ENCODE measurements at regions not wholly inside any gene's neighbourhood (a gene's known extent, or its start where the extent isn't known, plus 50 kb on each side); places are given as distances from the start of the nearest gene placed in this dataset.
A peak's percentile ranks its signal among the peaks of the same experiment; 100 is the strongest.
"Not testable (repeated sequence)": the region's sequence is repeated elsewhere in the genome, so short reads cannot be mapped to it uniquely, and the experiment has no call there.

DNA sequence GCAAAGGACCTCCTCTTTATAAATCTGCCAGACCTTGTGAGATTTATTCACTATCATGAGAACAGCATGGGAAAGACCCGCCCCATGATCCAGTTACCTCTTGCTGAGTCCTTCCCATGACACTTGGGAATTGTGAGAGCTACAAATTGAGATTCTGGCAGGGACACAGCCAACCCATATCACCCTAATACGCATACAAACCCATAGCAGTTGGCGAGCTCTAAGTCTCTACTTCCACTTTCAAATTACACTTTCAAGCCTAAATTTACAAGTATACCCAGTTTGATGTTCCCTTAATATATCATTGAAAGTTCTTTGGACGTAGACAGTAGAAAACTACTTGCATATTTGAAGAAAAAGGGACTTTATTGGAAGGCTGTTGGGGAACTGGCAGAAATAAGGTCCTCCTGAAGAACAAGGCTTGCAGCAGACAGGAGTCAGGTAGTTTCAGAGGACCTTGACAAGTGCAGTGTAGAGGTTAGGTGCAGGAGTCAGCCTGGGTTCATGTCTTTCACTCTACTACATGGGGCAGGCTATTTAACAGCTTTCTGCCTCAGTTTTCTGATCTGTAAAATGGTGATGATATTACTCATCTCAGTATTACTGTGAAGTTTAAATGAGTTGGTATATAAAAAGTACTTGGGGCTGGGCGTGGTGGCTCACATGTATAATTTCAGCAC, 107.9 kb upstream of the EEF2KMT start:
- ChIA-PET RAD21 (ENCODE audit: low non-redundant PET in 1 of 2, low total read pairs in 2 of 2, uncharacterized antibody in 2 of 2, unreplicated experiment in 2 of 2) (no interaction called here), POLR2A (no interaction called here), CTCF (no interaction called here)
- H3K4me2 ChIP-seq (ENCODE audit: low read length), result no peak overlapping the region
- H3K27me3 ChIP-seq (ENCODE audit: insufficient read depth, low read length), result no peaks in the 10 kb centered on the region
- H3K4me3 ChIP-seq (replicated peaks in 1 of 2; ENCODE audit: low read depth in 1 of 2, low read length in 2 of 2), result no peak overlapping the region
- no peaks in the 10 kb centered on the region for H3K36me3 ChIP-seq (ENCODE audit: control insufficient read depth in 1 of 2, insufficient read depth in 2 of 2, low read length in 2 of 2)
- H4K20me1 ChIP-seq (ENCODE audit: insufficient read depth), result no peaks in the 10 kb centered on the region
- no peak for TF ChIP-seq FOSL1 (IDR thresholded peaks at IDR 0.05; ENCODE audit: low read depth)
- DNase-seq (ENCODE audit: low read depth, low spot score) (no peak), ATAC-seq (no peak)
- intact Hi-C loops (cut with micrococcal nuclease), result no loop called here
- H3K9me3 ChIP-seq (ENCODE audit: control insufficient read depth in 1 of 2, insufficient read depth in 1 of 2, low read depth in 1 of 2, low read length in 2 of 2), result no peaks in the 10 kb centered on the region
- H3K27ac ChIP-seq (ENCODE audit: low read depth, low read length), result no peak overlapping the region
- H3K9ac ChIP-seq (ENCODE audit: low read length), result no peak overlapping the region
- no peak overlapping the region for H2AFZ ChIP-seq (ENCODE audit: low read depth, low read length, poor library complexity, severe bottlenecking)
- no peaks in the 10 kb centered on the region for H3K4me1 ChIP-seq (ENCODE audit: control insufficient read depth in 1 of 2, insufficient read depth in 2 of 2, low read length in 2 of 2)
- no TSS peak for BruUV-seq (replicated peaks)
- no peaks in the 10 kb centered on the region for H3K9me2 ChIP-seq (ENCODE audit: insufficient read depth)
- no peaks in the 10 kb centered on the region for H3K79me2 ChIP-seq (ENCODE audit: insufficient read depth, low read length)

DNA sequence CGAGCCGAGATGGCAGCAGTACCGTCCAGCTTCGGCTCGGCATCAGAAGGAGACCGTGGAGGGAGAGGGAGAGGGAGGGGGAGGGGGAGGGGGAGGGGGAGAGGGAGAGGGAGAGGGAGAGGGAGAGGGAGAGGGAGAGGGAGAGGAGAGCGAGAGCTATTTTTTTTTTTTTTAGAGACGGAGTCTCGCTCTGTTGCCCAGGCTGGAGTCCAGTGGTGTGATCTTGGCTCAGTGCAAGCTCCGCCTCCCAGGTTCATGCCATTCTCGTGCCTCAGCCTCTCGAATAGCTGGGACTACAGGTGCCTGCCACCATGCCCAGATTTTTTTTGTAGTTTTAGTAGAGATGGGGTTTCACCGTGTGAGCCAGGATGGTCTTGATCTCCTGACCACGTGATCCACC, 106.1 kb upstream of the EEF2KMT start:
- CTCF ChIA-PET; H3K27me3 ChIP-seq (ENCODE audit: insufficient read depth, low read length); H3K9me3 ChIP-seq (ENCODE audit: control insufficient read depth in 1 of 2, insufficient read depth in 1 of 2, low read depth in 1 of 2, low read length in 2 of 2); H3K27ac ChIP-seq (ENCODE audit: low read depth, low read length); ATAC-seq; intact Hi-C loops (cut with micrococcal nuclease); RAD21 ChIA-PET (ENCODE audit: low non-redundant PET in 1 of 2, low total read pairs in 2 of 2, uncharacterized antibody in 2 of 2, unreplicated experiment in 2 of 2); H2AFZ ChIP-seq (ENCODE audit: low read depth, low read length, poor library complexity, severe bottlenecking); BruUV-seq (replicated peaks); H3K9ac ChIP-seq (ENCODE audit: low read length); H4K20me1 ChIP-seq (ENCODE audit: insufficient read depth); DNase-seq (ENCODE audit: low read depth, low spot score); H3K9me2 ChIP-seq (ENCODE audit: insufficient read depth); H3K4me2 ChIP-seq (ENCODE audit: low read length); POLR2A ChIA-PET; H3K4me1 ChIP-seq (ENCODE audit: control insufficient read depth in 1 of 2, insufficient read depth in 2 of 2, low read length in 2 of 2); H3K36me3 ChIP-seq (ENCODE audit: control insufficient read depth in 1 of 2, insufficient read depth in 2 of 2, low read length in 2 of 2); H3K4me3 ChIP-seq (replicated peaks in 1 of 2; ENCODE audit: low read depth in 1 of 2, low read length in 2 of 2); H3K79me2 ChIP-seq (ENCODE audit: insufficient read depth, low read length): not testable (repeated sequence)

DNA sequence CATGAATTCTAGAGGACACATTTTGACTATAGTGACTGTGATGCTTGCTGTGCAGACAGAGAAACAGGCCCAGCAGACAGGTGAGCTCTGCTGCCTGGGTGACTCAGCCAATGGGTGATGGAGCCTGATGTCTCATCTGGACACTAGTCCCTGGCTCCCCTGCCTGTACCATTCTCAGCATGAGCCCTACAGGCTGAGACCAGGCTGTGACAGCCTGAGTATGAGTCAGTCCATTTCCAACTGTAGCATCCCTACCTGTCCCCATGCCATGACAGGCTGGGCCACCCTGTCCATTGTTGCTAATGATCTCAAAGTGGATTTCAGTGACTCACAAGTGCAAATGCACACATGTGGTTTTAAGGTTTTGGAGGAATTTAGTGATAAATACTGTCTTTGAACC, 102.5 kb upstream of the EEF2KMT start:
- H3K4me1 ChIP-seq (ENCODE audit: control insufficient read depth in 1 of 2, insufficient read depth in 2 of 2, low read length in 2 of 2), result no peaks in the 10 kb centered on the region
- no peak overlapping the region for H3K4me3 ChIP-seq (replicated peaks in 1 of 2; ENCODE audit: low read depth in 1 of 2, low read length in 2 of 2)
- H3K79me2 ChIP-seq (ENCODE audit: insufficient read depth, low read length), result no peaks in the 10 kb centered on the region
- ChIA-PET CTCF (no interaction called here), RAD21 (ENCODE audit: low non-redundant PET in 1 of 2, low total read pairs in 2 of 2, uncharacterized antibody in 2 of 2, unreplicated experiment in 2 of 2) (no interaction called here), POLR2A (no interaction called here)
- DNase-seq (ENCODE audit: low read depth, low spot score), result no peak
- intact Hi-C loops (cut with micrococcal nuclease), result no loop called here
- H3K27ac ChIP-seq (ENCODE audit: low read depth, low read length), result no peak overlapping the region
- no peak overlapping the region for H2AFZ ChIP-seq (ENCODE audit: low read depth, low read length, poor library complexity, severe bottlenecking)
- no peaks in the 10 kb centered on the region for H4K20me1 ChIP-seq (ENCODE audit: insufficient read depth)
- H3K9me3 ChIP-seq (ENCODE audit: control insufficient read depth in 1 of 2, insufficient read depth in 1 of 2, low read depth in 1 of 2, low read length in 2 of 2), result no peaks in the 10 kb centered on the region
- TF ChIP-seq SRF (IDR thresholded peaks at IDR 0.05; ENCODE audit: low read depth) (no peak), ZFX (IDR thresholded peaks at IDR 0.05) (no peak), POLR2A (IDR thresholded peaks at IDR 0.05; ENCODE audit: borderline replicate concordance, extremely low read depth, insufficient read depth, insufficient read length) (no peak), EZH2 (IDR thresholded peaks at IDR 0.05) (no peak), ZNF274 (IDR thresholded peaks at IDR 0.05; ENCODE audit: low read depth, low read length) (no peak), JUND (IDR thresholded peaks at IDR 0.05) (no peak), SP1 (IDR thresholded peaks at IDR 0.05; ENCODE audit: low read depth) (no peak), YY1 (IDR thresholded peaks at IDR 0.05; ENCODE audit: extremely low read depth, insufficient replicate concordance, low read depth, low read length) (no peak), FOSL1 (IDR thresholded peaks at IDR 0.05; ENCODE audit: low read depth) (no peak), POLR2AphosphoS5 (IDR thresholded peaks at IDR 0.05; ENCODE audit: low read depth, low read length) (no peak)
- TF ChIP-seq, protein P1, sequence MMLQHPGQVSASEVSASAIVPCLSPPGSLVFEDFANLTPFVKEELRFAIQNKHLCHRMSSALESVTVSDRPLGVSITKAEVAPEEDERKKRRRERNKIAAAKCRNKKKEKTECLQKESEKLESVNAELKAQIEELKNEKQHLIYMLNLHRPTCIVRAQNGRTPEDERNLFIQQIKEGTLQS (IDR thresholded peaks at IDR 0.05), result no peak
- TF ChIP-seq, protein P2, sequence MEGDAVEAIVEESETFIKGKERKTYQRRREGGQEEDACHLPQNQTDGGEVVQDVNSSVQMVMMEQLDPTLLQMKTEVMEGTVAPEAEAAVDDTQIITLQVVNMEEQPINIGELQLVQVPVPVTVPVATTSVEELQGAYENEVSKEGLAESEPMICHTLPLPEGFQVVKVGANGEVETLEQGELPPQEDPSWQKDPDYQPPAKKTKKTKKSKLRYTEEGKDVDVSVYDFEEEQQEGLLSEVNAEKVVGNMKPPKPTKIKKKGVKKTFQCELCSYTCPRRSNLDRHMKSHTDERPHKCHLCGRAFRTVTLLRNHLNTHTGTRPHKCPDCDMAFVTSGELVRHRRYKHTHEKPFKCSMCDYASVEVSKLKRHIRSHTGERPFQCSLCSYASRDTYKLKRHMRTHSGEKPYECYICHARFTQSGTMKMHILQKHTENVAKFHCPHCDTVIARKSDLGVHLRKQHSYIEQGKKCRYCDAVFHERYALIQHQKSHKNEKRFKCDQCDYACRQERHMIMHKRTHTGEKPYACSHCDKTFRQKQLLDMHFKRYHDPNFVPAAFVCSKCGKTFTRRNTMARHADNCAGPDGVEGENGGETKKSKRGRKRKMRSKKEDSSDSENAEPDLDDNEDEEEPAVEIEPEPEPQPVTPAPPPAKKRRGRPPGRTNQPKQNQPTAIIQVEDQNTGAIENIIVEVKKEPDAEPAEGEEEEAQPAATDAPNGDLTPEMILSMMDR (IDR thresholded peaks at IDR 0.05 in 2 of 3, conservative IDR thresholded peaks at IDR 0.05 in 1 of 3; ENCODE audit: borderline replicate concordance in 1 of 3, insufficient read depth in 1 of 3, low read depth in 2 of 3, low read length in 2 of 3), result no peak
- no peak overlapping the region for H3K4me2 ChIP-seq (ENCODE audit: low read length)
- peaks cover 13% of the 10 kb centered on the region for H3K27me3 ChIP-seq (ENCODE audit: insufficient read depth, low read length)
- peak; percentile 54; the same call in 1 of the 2 replicates for ATAC-seq
- H3K9me2 ChIP-seq (ENCODE audit: insufficient read depth), result no peaks in the 10 kb centered on the region
- no TSS peak for BruUV-seq (replicated peaks)
- H3K9ac ChIP-seq (ENCODE audit: low read length), result no peak overlapping the region
- H3K36me3 ChIP-seq (ENCODE audit: control insufficient read depth in 1 of 2, insufficient read depth in 2 of 2, low read length in 2 of 2), result no peaks in the 10 kb centered on the region
